Ovary (tissue), 7 donors: ENCODE measurements at regions not wholly inside any gene's neighbourhood (a gene's known extent, or its start where the extent isn't known, plus 50 kb on each side); places are given as distances from the start of the nearest gene placed in this dataset.

Source experiments
- DNase-seq, 5 donors: peaks; one replicate each; pipeline ENCODE4 v3.0.0-alpha.2; 2019 to 2020
- H3K27ac ChIP-seq, 2 donors: fragments of 200-600 bp; one replicate each; pipeline versions ENCODE4 v1.5.1 to v1.8.0; 2019 to 2022
- H3K27me3 ChIP-seq: fragments of 200-600 bp; one replicate; pipeline ENCODE4 v1.8.0; 2022
- H3K36me3 ChIP-seq: fragments of 200-600 bp; sonication (generic); one replicate; pipeline ENCODE4 v1.5.1; 2019
- H3K4me1 ChIP-seq: one replicate; pipeline ENCODE4 v1.8.1; 2013; ENCODE audit warnings: mild to moderate bottlenecking, moderate library complexity; ENCODE audit not compliant: insufficient read depth
- H3K4me3 ChIP-seq: fragments of 200-600 bp; sonication (generic); one replicate; pipeline ENCODE4 v1.5.1; 2017
- H3K9me3 ChIP-seq, 2 donors: fragments of 200-600 bp in 1 of 2; sonication (generic) in 1 of 2; one replicate each; pipeline versions ENCODE4 v1.5.1 to v1.8.1; 2013 to 2019; ENCODE audit warnings: mild to moderate bottlenecking in 1 of 2, moderate library complexity in 1 of 2
- EP300 ChIP-seq: sonication (generic); formaldehyde crosslinking; IDR thresholded peaks from one replicate; pipeline ENCODE4 v1.6.1; 2017; ENCODE audit warnings: antibody characterized with exemption
- POLR2A ChIP-seq: fragments of 450-650 bp; IDR thresholded peaks from one replicate; pipeline ENCODE4 v1.6.1; 2017; ENCODE audit warnings: antibody characterized with exemption, mild to moderate bottlenecking, moderate library complexity
- WGBS, 3 donors: extraction: QIAGEN DNeasy Blood & Tissue Kit in 1 of 3; methylation state at CpG; one replicate each; pipeline versions ENCODE4 v1.1.5 to v1.1.7; 2013 to 2017; 5-methylcytosine and 5-hydroxymethylcytosine counted together
- intact Hi-C, 4 donors: fragments of 100-400 bp; cut with DNase I; formaldehyde crosslinking; loops; one replicate each; pipeline versions ENCODE4 v1.11.0 to v1.15.1; 2022 to 2023
- TF ChIP-seq, protein P1 (sequence below), 3 donors: fragments of 450-650 bp in 2 of 3; fragments of 200-600 bp in 1 of 3; IDR thresholded peaks; one replicate each; pipeline versions ENCODE4 v1.5.1 to v1.8.0; 2016 to 2022; ENCODE audit warnings: antibody characterized with exemption in 3 of 3, mild to moderate bottlenecking in 1 of 3
- donor health status: DM: no; HTN: no; CAD: no; lungs with moderate emphysema.
- donor health status: DM: no; HTN: no; CAD: no.
- donor health status: Bipolar disorder and iron deficiency.
- donor health status: DM: no; HTN: no; CAD: no.
- donor health status: DM: yes; HTN: yes; CAD: no.

DNA sequence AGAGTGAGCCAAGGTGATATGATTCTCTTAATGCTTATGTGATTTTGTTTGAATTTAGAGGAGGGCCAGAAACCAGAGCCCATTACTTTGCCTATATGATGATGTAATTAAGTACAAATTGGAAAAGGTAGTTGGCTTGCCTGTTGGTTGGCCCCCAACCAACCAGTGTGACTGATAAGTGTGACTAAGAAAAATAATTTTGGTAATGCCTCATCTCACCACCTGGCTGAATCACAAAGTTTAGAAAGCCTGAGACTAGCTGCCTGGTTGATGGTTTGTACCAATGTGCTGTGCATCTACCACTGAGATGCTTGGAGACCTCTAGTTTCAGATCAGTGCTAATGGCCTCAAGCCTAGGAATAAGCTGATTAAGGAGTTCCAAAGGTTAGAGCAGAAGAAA, 338.7 kb downstream of the CDH2 start:
- intact Hi-C loops: no loop called here
- Histone ChIP-seq H3K4me3 (no peak overlapping the region), H3K4me1 (no peaks in the 10 kb centered on the region), H3K27ac (no peak overlapping the region), H3K27me3 (no peaks in the 10 kb centered on the region), H3K9me3 (no peaks in the 10 kb centered on the region), H3K36me3 (no peaks in the 10 kb centered on the region)
- no peak for DNase-seq
- no peak for TF ChIP-seq EP300
- TF ChIP-seq, protein P1, sequence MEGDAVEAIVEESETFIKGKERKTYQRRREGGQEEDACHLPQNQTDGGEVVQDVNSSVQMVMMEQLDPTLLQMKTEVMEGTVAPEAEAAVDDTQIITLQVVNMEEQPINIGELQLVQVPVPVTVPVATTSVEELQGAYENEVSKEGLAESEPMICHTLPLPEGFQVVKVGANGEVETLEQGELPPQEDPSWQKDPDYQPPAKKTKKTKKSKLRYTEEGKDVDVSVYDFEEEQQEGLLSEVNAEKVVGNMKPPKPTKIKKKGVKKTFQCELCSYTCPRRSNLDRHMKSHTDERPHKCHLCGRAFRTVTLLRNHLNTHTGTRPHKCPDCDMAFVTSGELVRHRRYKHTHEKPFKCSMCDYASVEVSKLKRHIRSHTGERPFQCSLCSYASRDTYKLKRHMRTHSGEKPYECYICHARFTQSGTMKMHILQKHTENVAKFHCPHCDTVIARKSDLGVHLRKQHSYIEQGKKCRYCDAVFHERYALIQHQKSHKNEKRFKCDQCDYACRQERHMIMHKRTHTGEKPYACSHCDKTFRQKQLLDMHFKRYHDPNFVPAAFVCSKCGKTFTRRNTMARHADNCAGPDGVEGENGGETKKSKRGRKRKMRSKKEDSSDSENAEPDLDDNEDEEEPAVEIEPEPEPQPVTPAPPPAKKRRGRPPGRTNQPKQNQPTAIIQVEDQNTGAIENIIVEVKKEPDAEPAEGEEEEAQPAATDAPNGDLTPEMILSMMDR (IDR thresholded peaks at IDR 0.05): no peak
- no peak for TF ChIP-seq POLR2A

DNA sequence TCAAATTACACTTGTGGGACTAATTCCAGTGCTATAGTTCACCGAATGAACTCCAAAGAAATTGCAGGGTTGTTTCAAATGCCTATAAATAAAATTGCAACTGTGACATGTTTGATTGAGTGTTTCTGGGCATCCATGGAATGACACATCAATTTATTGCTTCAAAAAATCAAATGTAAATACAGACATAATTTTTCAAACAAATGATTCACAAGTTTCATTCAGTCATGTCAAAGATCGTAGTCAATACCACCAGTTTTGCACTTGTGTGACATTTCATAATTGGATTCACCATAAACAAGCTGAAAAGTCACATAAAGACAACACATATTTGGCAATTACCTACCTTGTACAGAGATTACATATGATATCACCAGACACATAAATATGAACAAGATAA, 350.8 kb downstream of the CDH2 start:
- Histone ChIP-seq H3K9me3 (no peaks in the 10 kb centered on the region), H3K27me3 (no peaks in the 10 kb centered on the region), H3K27ac (no peak overlapping the region), H3K4me3 (no peak overlapping the region), H3K4me1 (no peaks in the 10 kb centered on the region), H3K36me3 (no peaks in the 10 kb centered on the region)
- no peak for DNase-seq
- 88 to 93% (median 91%) methylated on average over 2 of the region's 2 CpGs for WGBS, 3 donors
- intact Hi-C loops: no loop called here
- TF ChIP-seq, protein P1 (IDR thresholded peaks at IDR 0.05): no peak
- TF ChIP-seq POLR2A (no peak), EP300 (no peak)

DNA sequence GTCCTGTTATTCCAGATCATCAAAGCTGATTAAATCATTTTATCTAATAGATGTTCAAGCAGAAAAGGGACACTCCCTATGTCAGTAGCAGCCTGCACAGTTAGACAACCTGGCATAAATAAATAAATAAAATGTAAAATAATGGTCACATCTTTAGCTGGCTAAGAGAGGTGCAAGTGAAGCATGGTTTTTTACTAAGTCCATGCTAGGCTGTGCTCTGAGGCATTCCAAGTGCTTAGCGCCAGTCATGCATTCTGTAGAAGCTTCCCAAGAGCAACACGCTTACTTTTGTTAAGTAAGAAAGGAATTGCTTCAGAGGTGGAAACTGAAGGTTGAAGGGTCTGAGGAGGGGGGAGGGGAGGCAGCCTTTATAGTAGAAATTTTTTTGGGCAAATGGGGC, 351.2 kb downstream of the CDH2 start:
- H3K4me1 ChIP-seq: no peaks in the 10 kb centered on the region
- no peaks in the 10 kb centered on the region for H3K9me3 ChIP-seq
- no peak overlapping the region for H3K4me3 ChIP-seq
- H3K27ac ChIP-seq: no peak overlapping the region
- intact Hi-C loops: no loop called here
- 92 to 98% (median 94%) methylated on average over 2 of the region's 2 CpGs for WGBS, 3 donors
- no peak for TF ChIP-seq EP300
- TF ChIP-seq POLR2A: no peak
- no peaks in the 10 kb centered on the region for H3K27me3 ChIP-seq
- no peaks in the 10 kb centered on the region for H3K36me3 ChIP-seq
- no peak for DNase-seq

DNA sequence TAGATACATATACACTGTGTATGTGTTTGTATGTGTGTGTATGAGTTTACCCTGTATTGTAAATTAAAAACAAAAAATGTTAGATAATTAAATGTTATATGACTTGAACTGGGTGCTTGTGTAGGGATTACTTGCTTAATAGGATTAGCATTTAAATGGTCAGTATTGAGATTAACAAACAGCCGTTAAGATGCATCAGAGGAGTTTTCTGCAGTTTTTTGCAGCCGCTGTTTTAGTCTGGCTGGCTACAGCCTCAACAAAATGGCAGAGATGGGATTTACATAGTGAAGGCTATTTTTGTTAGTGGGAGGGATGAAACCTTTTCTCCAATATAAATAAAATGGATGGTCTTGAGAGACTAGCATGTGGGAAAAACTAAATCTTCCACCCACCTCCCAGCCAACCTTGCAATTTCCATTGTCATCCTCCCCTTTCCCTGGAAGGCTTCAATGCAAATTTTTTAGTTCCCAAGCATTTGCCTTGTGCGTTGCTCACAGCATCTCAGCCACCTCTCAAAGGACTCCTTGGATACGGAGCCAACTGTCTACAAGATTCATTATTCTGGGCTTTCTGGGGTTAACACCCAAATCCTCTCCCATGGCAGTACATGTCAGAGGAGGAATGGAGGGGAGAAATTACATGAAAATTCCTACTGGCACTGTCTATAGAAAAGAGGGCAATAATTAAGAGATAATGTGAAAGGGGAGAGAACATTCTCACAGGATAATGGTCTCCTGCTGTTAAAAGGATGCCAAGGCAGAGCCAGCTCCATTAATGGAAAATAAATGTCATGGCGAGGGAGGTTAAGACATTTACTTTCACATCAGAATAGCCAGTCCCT, 351.9 kb downstream of the CDH2 start:
- Histone ChIP-seq H3K27ac (no peak overlapping the region), H3K36me3 (no peaks in the 10 kb centered on the region), H3K27me3 (no peaks in the 10 kb centered on the region), H3K4me1 (no peaks in the 10 kb centered on the region), H3K9me3 (no peaks in the 10 kb centered on the region), H3K4me3 (no peak overlapping the region)
- no peak for DNase-seq
- intact Hi-C loops: no loop called here
- no peak for TF ChIP-seq EP300
- TF ChIP-seq, protein P1 (IDR thresholded peaks at IDR 0.05): no peak
- TF ChIP-seq POLR2A: no peak
- WGBS, 3 donors: 71 to 74% (median 72%) methylated on average over 5 of the region's 5 CpGs

DNA sequence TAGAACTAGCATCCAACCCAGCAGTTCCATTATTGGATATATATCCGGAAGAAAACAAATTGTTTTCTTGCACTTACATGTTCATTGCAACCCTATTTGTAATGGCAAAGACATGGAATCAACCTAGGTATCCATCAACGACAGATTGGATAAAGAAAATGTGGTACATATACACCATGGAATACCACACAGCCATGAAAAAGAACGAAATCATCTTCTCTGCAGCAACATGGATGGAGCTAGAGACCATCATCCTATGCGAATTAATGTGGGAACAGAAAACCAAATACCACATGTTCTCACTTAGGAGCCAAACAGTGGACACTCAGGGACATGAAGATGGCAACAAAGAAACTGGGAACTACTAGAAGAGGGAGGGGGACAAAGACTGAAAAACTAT, 352.7 kb downstream of the CDH2 start:
- no peaks in the 10 kb centered on the region for H3K9me3 ChIP-seq
- no peak overlapping the region for H3K27ac ChIP-seq
- H3K36me3 ChIP-seq: no peaks in the 10 kb centered on the region
- intact Hi-C loops: no loop called here
- H3K4me1 ChIP-seq: no peaks in the 10 kb centered on the region
- no peak overlapping the region for H3K4me3 ChIP-seq
- WGBS, 3 donors: 88 to 90% (median 88%) methylated on average over 4 of the region's 4 CpGs
- no peak for DNase-seq
- no peak for TF ChIP-seq POLR2A
- TF ChIP-seq, protein P1 (IDR thresholded peaks at IDR 0.05): no peak
- TF ChIP-seq EP300: no peak
- H3K27me3 ChIP-seq: no peaks in the 10 kb centered on the region
